ENCODE measurements at regions not wholly inside any gene's neighbourhood (a gene's known extent, or its start where the extent isn't known, plus 50 kb on each side); places are given as distances from the start of the nearest gene placed in this dataset.

- no peak for DNase-seq (ENCODE audit: low read depth)
- no peak for TF ChIP-seq CTCF (conservative IDR thresholded peaks at IDR 0.05; ENCODE audit: low read depth, low read length)
- no peak overlapping the region for H3K4me3 ChIP-seq (ENCODE audit: low read length)
These were observed 234.7 kb downstream of the TTLL7 start for GRCh38 chr1:83764209-83764608.

- no peak for DNase-seq (ENCODE audit: low read depth)
- H3K4me3 ChIP-seq (ENCODE audit: low read length): no peak overlapping the region
- TF ChIP-seq CTCF (conservative IDR thresholded peaks at IDR 0.05; ENCODE audit: low read depth, low read length): no peak
These were observed 235.4 kb downstream of the TTLL7 start for GRCh38 chr1:83763361-83764095.

GRCh38 chr1:83762416-83762815 is 236.5 kb downstream of the TTLL7 start:
- no peak for DNase-seq (ENCODE audit: low read depth)
- H3K4me3 ChIP-seq (ENCODE audit: low read length): no peak overlapping the region
- TF ChIP-seq CTCF (conservative IDR thresholded peaks at IDR 0.05; ENCODE audit: low read depth, low read length): no peak

- no peak for TF ChIP-seq CTCF (conservative IDR thresholded peaks at IDR 0.05; ENCODE audit: low read depth, low read length)
- H3K4me3 ChIP-seq (ENCODE audit: low read length): no peak overlapping the region
- DNase-seq (ENCODE audit: low read depth): no peak
These were observed 236.9 kb downstream of the TTLL7 start for GRCh38 chr1:83762039-83762365.

- TF ChIP-seq CTCF (conservative IDR thresholded peaks at IDR 0.05; ENCODE audit: low read depth, low read length): no peak
- no peak overlapping the region for H3K4me3 ChIP-seq (ENCODE audit: low read length)
- DNase-seq (ENCODE audit: low read depth): no peak
These were observed 237.5 kb downstream of the TTLL7 start for GRCh38 chr1:83761167-83762038.

GRCh38 chr1:83760226-83761021 is 238.5 kb downstream of the TTLL7 start:
- no peak for TF ChIP-seq CTCF (conservative IDR thresholded peaks at IDR 0.05; ENCODE audit: low read depth, low read length)
- no peak for DNase-seq (ENCODE audit: low read depth)
- H3K4me3 ChIP-seq (ENCODE audit: low read length): no peak overlapping the region

Data from retinal pigment epithelial cell (primary cell).